ENCODE measurements at regions not wholly inside any gene's neighbourhood (a gene's known extent, or its start where the extent isn't known, plus 50 kb on each side); places are given as distances from the start of the nearest gene placed in this dataset.
"Not testable (repeated sequence)": the region's sequence is repeated elsewhere in the genome, so short reads cannot be mapped to it uniquely, and the experiment has no call there.

- no peaks in the 10 kb centered on the region for H3K79me2 ChIP-seq (ENCODE audit: insufficient read depth, low read length)
- H3K27ac ChIP-seq (ENCODE audit: low read depth, low read length, poor library complexity, severe bottlenecking) = no peak overlapping the region
- no peak overlapping the region for H3K9ac ChIP-seq (ENCODE audit: low read length)
- H3K4me1 ChIP-seq (ENCODE audit: insufficient read depth, low read length, severe bottlenecking) = no peaks in the 10 kb centered on the region
- no peak overlapping the region for H3K4me2 ChIP-seq (ENCODE audit: low read length)
- TF ChIP-seq EZH2 (IDR thresholded peaks at IDR 0.05; ENCODE audit: borderline replicate concordance, low read length) (no peak), CTCF (IDR thresholded peaks at IDR 0.05; ENCODE audit: low read length) (no peak)
- H3K4me3 ChIP-seq (ENCODE audit: low read depth, low read length, poor library complexity, severe bottlenecking) = no peak overlapping the region
- no peak overlapping the region for H2AFZ ChIP-seq (ENCODE audit: low read length)
- H3K27me3 ChIP-seq (ENCODE audit: insufficient read depth, low read length) = peaks cover 3% of the 10 kb centered on the region; the same call in 1 of the 2 replicates
- H3K9me2 ChIP-seq (ENCODE audit: low read depth, low read length) = no peaks in the 10 kb centered on the region
- H3K36me3 ChIP-seq (ENCODE audit: insufficient read depth, low read length) = no peaks in the 10 kb centered on the region
- H4K20me1 ChIP-seq (ENCODE audit: insufficient read depth, low read length) = no peaks in the 10 kb centered on the region
- H3K9me3 ChIP-seq (ENCODE audit: low read length) = no peaks in the 10 kb centered on the region
- no peaks in the 10 kb centered on the region for H3F3A ChIP-seq (ENCODE audit: insufficient read depth, low read length)
Observed at GRCh38 chr5:163869581-163869980, 364.2 kb downstream of the MAT2B start.

GRCh38 chr5:163870441-163870840 lies 365.0 kb downstream of the MAT2B start:
- Histone ChIP-seq H3K79me2 (ENCODE audit: insufficient read depth, low read length) (no peaks in the 10 kb centered on the region), H2AFZ (ENCODE audit: low read length) (no peak overlapping the region), H3K4me1 (ENCODE audit: insufficient read depth, low read length, severe bottlenecking) (no peaks in the 10 kb centered on the region), H3K27ac (ENCODE audit: low read depth, low read length, poor library complexity, severe bottlenecking) (no peak overlapping the region), H4K20me1 (ENCODE audit: insufficient read depth, low read length) (no peaks in the 10 kb centered on the region), H3K9ac (ENCODE audit: low read length) (no peak overlapping the region), H3K4me3 (ENCODE audit: low read depth, low read length, poor library complexity, severe bottlenecking) (no peak overlapping the region), H3K36me3 (ENCODE audit: insufficient read depth, low read length) (no peaks in the 10 kb centered on the region), H3K4me2 (ENCODE audit: low read length) (no peak overlapping the region), H3K27me3 (ENCODE audit: insufficient read depth, low read length) (peaks cover 3% of the 10 kb centered on the region; the same call in 1 of the 2 replicates), H3K9me3 (ENCODE audit: low read length) (no peaks in the 10 kb centered on the region), H3F3A (ENCODE audit: insufficient read depth, low read length) (no peaks in the 10 kb centered on the region), H3K9me2 (ENCODE audit: low read depth, low read length) (no peaks in the 10 kb centered on the region)
- no peak for TF ChIP-seq EZH2 (IDR thresholded peaks at IDR 0.05; ENCODE audit: borderline replicate concordance, low read length)
- TF ChIP-seq CTCF (IDR thresholded peaks at IDR 0.05; ENCODE audit: low read length) = no peak

- no peaks in the 10 kb centered on the region for H3F3A ChIP-seq (ENCODE audit: insufficient read depth, low read length)
- TF ChIP-seq CTCF (IDR thresholded peaks at IDR 0.05; ENCODE audit: low read length) (no peak), EZH2 (IDR thresholded peaks at IDR 0.05; ENCODE audit: borderline replicate concordance, low read length) (no peak)
Observed at GRCh38 chr5:163874431-163874830, 369.0 kb downstream of the MAT2B start.

GRCh38 chr5:163874912-163875311 lies 369.5 kb downstream of the MAT2B start:
- not testable (repeated sequence) for H3K27ac ChIP-seq (ENCODE audit: low read depth, low read length, poor library complexity, severe bottlenecking); H2AFZ ChIP-seq (ENCODE audit: low read length); H3F3A ChIP-seq (ENCODE audit: insufficient read depth, low read length); H3K4me2 ChIP-seq (ENCODE audit: low read length); H4K20me1 ChIP-seq (ENCODE audit: insufficient read depth, low read length); H3K9me3 ChIP-seq (ENCODE audit: low read length); H3K36me3 ChIP-seq (ENCODE audit: insufficient read depth, low read length); H3K9me2 ChIP-seq (ENCODE audit: low read depth, low read length); H3K4me1 ChIP-seq (ENCODE audit: insufficient read depth, low read length, severe bottlenecking); H3K27me3 ChIP-seq (ENCODE audit: insufficient read depth, low read length); H3K79me2 ChIP-seq (ENCODE audit: insufficient read depth, low read length); H3K9ac ChIP-seq (ENCODE audit: low read length); H3K4me3 ChIP-seq (ENCODE audit: low read depth, low read length, poor library complexity, severe bottlenecking)

More at GRCh38 chr5:163874431-163874830, 369.0 kb downstream of the MAT2B start:
- Histone ChIP-seq H3K36me3 (ENCODE audit: insufficient read depth, low read length) (no peaks in the 10 kb centered on the region), H3K9ac (ENCODE audit: low read length) (no peak overlapping the region), H3K9me3 (ENCODE audit: low read length) (no peaks in the 10 kb centered on the region), H3K4me2 (ENCODE audit: low read length) (no peak overlapping the region), H2AFZ (ENCODE audit: low read length) (no peak overlapping the region), H3K4me3 (ENCODE audit: low read depth, low read length, poor library complexity, severe bottlenecking) (no peak overlapping the region), H3K27me3 (ENCODE audit: insufficient read depth, low read length) (no peaks in the 10 kb centered on the region), H3K27ac (ENCODE audit: low read depth, low read length, poor library complexity, severe bottlenecking) (no peak overlapping the region), H3K4me1 (ENCODE audit: insufficient read depth, low read length, severe bottlenecking) (no peaks in the 10 kb centered on the region), H3K79me2 (ENCODE audit: insufficient read depth, low read length) (no peaks in the 10 kb centered on the region), H4K20me1 (ENCODE audit: insufficient read depth, low read length) (no peaks in the 10 kb centered on the region), H3K9me2 (ENCODE audit: low read depth, low read length) (no peaks in the 10 kb centered on the region)
